ENCODE measurements at regions not wholly inside any gene's neighbourhood (a gene's known extent, or its start where the extent isn't known, plus 50 kb on each side); places are given as distances from the start of the nearest gene placed in this dataset.

DNA sequence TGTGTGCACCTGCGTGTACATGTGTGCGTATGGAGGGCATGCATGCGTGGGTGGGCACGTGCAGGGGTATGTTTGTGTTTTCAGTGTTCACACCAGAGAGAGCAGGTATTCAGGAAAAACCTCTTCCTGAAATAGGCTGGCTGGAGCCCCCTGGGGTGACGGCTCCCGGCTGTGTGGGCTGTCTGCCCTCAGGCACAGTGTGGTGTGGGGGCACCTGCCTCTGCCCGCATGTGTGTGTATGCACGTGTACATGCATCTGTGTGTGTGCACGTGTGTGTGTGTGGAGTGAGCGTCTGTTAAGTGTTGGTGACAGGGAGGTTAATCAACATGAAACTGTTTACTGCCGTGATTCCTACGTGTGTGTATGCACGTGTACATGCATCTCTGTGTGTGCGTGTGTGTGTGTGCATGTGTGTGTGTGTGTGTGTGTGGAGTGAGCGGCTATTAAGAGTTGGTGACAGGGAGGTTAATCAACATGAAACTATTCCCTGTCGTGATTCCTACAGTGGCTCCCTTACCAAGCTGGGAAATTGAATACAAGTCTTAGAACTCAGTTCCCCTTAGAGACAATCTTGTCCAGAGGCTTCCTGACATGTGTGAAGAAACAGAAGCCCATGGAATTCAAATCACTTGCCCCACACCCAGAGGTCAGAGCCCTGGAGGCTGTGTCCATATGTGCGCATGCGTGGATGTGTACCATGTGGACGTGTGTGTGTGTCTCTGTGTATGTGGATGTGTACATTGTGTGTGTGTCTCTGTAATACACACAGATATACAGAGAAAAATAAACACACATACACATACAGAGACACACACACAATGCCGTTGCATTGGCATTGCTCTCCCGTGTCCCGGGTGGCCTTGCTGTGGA is 372.4 kb upstream of the IRX4 start:
- Mint-ChIP-seq H3K27ac (ENCODE audit: low read depth, unreplicated experiment) (no peak overlapping the region), H3K27me3 (ENCODE audit: insufficient read depth, unreplicated experiment) (no peaks in the 10 kb centered on the region), H3K9me3 (ENCODE audit: unreplicated experiment) (no peaks in the 10 kb centered on the region), H3K4me3 (ENCODE audit: unreplicated experiment) (no peak overlapping the region), H3K36me3 (ENCODE audit: insufficient read depth, unreplicated experiment) (no peaks in the 10 kb centered on the region), H3K4me1 (ENCODE audit: insufficient read depth, unreplicated experiment) (peaks cover 6% of the 10 kb centered on the region)
- POLR2A ChIA-PET, result no interaction called here
- BruUV-seq (replicated peaks), result no TSS peak
- intact Hi-C loops (cut with micrococcal nuclease), result no loop called here
- CTCF ChIA-PET, result interaction anchor here (0.6 to 0.8 kb wide), 5 partner anchors 12 to 1156 kb away, joined by 3 to 7 read pairs (median 3); no protein-coding TSS in a partner anchor
- TF ChIP-seq, protein P1, sequence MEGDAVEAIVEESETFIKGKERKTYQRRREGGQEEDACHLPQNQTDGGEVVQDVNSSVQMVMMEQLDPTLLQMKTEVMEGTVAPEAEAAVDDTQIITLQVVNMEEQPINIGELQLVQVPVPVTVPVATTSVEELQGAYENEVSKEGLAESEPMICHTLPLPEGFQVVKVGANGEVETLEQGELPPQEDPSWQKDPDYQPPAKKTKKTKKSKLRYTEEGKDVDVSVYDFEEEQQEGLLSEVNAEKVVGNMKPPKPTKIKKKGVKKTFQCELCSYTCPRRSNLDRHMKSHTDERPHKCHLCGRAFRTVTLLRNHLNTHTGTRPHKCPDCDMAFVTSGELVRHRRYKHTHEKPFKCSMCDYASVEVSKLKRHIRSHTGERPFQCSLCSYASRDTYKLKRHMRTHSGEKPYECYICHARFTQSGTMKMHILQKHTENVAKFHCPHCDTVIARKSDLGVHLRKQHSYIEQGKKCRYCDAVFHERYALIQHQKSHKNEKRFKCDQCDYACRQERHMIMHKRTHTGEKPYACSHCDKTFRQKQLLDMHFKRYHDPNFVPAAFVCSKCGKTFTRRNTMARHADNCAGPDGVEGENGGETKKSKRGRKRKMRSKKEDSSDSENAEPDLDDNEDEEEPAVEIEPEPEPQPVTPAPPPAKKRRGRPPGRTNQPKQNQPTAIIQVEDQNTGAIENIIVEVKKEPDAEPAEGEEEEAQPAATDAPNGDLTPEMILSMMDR (IDR thresholded peaks at IDR 0.05; ENCODE audit: unreplicated experiment), result no peak
- no peak for DNase-seq (ENCODE audit: unreplicated experiment)

DNA sequence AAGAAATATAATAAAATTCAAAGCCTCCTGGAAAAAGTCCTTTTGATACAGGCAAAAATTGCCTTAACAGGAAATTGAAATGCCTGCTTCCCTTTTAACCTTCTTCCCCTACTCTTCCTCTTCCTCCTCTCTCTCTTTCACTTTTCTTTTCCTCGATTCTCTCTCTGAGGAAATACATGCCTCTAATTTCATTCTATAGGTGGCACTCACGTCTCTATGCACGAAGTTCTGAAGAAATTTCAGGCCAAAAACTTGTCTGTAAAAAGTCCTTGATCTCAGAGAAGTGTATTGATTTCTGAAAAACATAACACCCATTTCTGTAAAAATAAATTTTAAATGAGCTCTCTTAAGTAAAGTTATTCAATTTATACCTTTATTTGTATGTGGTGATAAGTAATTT is 371.7 kb upstream of the IRX4 start:
- ChIA-PET POLR2A (interaction anchor here (0.7 kb wide), 1 partner anchor 70 kb away, joined by 3 read pairs; no protein-coding TSS in a partner anchor), CTCF (interaction anchor here (0.6 to 0.8 kb wide), 5 partner anchors 11 to 1157 kb away, joined by 3 to 7 read pairs (median 3); no protein-coding TSS in a partner anchor)
- Mint-ChIP-seq H3K9me3 (ENCODE audit: unreplicated experiment) (no peaks in the 10 kb centered on the region), H3K4me1 (ENCODE audit: insufficient read depth, unreplicated experiment) (peaks cover 6% of the 10 kb centered on the region), H3K27ac (ENCODE audit: low read depth, unreplicated experiment) (no peak overlapping the region), H3K36me3 (ENCODE audit: insufficient read depth, unreplicated experiment) (no peaks in the 10 kb centered on the region), H3K4me3 (ENCODE audit: unreplicated experiment) (no peak overlapping the region), H3K27me3 (ENCODE audit: insufficient read depth, unreplicated experiment) (no peaks in the 10 kb centered on the region)
- BruUV-seq (replicated peaks), result no TSS peak
- TF ChIP-seq, protein P1 (IDR thresholded peaks at IDR 0.05; ENCODE audit: unreplicated experiment), result no peak
- intact Hi-C loops (cut with micrococcal nuclease), result no loop called here
- DNase-seq (ENCODE audit: unreplicated experiment), result no peak

DNA sequence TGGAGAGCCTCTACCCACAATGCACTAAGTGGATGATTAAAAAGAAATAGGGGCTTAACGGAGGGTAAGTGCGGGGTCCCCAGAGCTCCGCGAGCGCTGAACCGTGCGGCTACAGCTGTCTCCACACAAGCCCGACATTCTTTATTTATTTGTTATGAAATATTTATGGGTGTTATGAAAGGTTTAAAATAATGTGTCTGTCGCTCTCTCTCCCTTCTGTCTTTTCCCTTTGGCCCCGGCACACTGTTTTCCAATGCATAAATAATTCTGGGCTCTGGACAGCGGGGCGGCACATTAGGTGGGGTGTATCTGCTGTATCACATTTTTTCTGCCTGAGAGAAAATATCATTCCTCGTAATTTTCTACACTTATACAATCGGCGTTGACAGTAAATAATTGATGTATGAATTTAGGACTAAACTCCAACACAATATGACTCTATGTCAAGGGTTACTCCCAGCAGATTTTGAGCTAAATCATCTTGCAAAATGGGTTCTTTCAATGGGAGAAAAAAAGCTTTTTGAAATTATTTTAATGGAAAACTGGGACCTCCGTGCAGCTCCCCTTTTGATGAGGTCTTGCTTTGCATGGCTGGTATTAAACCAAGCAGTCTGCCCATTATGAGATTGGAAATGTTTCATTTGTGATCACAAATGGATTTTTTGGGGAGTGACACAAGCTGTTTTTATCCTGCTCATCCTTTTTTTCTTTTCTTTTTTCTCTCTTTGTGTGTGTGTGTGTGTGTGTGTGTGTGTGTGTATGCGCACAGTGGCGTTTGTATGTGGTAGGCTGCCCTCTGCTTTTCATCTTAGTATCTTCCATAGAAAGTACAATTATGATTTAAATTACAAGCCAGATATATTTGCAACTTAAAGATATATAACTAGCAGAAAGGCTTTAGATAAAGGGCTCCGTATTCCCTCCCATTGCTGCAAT is 370.6 kb upstream of the IRX4 start:
- no TSS peak for BruUV-seq (replicated peaks)
- TF ChIP-seq, protein P1 (IDR thresholded peaks at IDR 0.05; ENCODE audit: unreplicated experiment), result no peak
- DNase-seq (ENCODE audit: unreplicated experiment), result no peak
- H3K27ac Mint-ChIP-seq (ENCODE audit: low read depth, unreplicated experiment), result no peak overlapping the region
- H3K4me3 Mint-ChIP-seq (ENCODE audit: unreplicated experiment), result no peak overlapping the region
- ChIA-PET POLR2A (interaction anchor here (0.7 kb wide), 1 partner anchor 71 kb away, joined by 3 read pairs; no protein-coding TSS in a partner anchor), CTCF (interaction anchor here (0.6 to 0.7 kb wide), 2 partner anchors 483 to 515 kb away, joined by 3 read pairs; no protein-coding TSS in a partner anchor)
- peaks cover under 1% of the 10 kb centered on the region for H3K27me3 Mint-ChIP-seq (ENCODE audit: insufficient read depth, unreplicated experiment)
- H3K36me3 Mint-ChIP-seq (ENCODE audit: insufficient read depth, unreplicated experiment), result no peaks in the 10 kb centered on the region
- peaks cover 6% of the 10 kb centered on the region for H3K4me1 Mint-ChIP-seq (ENCODE audit: insufficient read depth, unreplicated experiment)
- H3K9me3 Mint-ChIP-seq (ENCODE audit: unreplicated experiment), result no peaks in the 10 kb centered on the region
- intact Hi-C loops (cut with micrococcal nuclease), result no loop called here

DNA sequence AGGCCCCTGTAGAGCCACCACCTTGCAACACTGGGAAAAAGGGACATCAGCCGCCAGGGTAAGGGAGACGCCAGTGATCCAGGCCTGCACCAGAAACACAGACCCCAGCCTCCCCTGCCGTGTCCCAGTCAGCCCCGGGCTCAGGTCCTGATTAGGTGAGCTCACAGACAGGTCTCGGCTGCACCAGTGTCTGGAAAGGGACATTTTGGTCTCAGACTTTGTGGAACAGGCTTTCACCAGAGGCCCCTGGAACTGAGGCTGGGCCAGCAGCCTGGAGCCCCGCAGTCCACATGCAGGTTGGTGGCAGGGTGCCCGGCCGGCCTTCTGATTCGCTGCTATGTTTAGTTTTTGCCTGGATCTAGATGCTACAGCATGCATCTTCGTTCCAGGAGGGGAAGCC is 369.0 kb upstream of the IRX4 start:
- ChIA-PET CTCF (interaction anchor here (0.6 kb wide), 1 partner anchor 137 kb away, joined by 3 read pairs; no protein-coding TSS in a partner anchor), POLR2A (no interaction called here)
- Mint-ChIP-seq H3K27me3 (ENCODE audit: insufficient read depth, unreplicated experiment) (peaks cover 16% of the 10 kb centered on the region), H3K36me3 (ENCODE audit: insufficient read depth, unreplicated experiment) (no peaks in the 10 kb centered on the region), H3K9me3 (ENCODE audit: unreplicated experiment) (no peaks in the 10 kb centered on the region), H3K4me3 (ENCODE audit: unreplicated experiment) (no peak overlapping the region), H3K27ac (ENCODE audit: low read depth, unreplicated experiment) (no peak overlapping the region), H3K4me1 (ENCODE audit: insufficient read depth, unreplicated experiment) (peaks cover 6% of the 10 kb centered on the region)
- TF ChIP-seq, protein P1 (IDR thresholded peaks at IDR 0.05; ENCODE audit: unreplicated experiment), result no peak
- intact Hi-C loops (cut with micrococcal nuclease), result no loop called here
- no peak for DNase-seq (ENCODE audit: unreplicated experiment)
- BruUV-seq (replicated peaks), result no TSS peak

Measured in MCF 10A (cell line).